Inflammatory macrophage treated with lipopolysaccharide for 4 hours (primary cell): ENCODE measurements at regions not wholly inside any gene's neighbourhood (a gene's known extent, or its start where the extent isn't known, plus 50 kb on each side); places are given as distances from the start of the nearest gene placed in this dataset.

Experiments
- DNase-seq: peaks from one replicate; pipeline ENCODE4 v3.0.0-alpha.2; 2020

DNA sequence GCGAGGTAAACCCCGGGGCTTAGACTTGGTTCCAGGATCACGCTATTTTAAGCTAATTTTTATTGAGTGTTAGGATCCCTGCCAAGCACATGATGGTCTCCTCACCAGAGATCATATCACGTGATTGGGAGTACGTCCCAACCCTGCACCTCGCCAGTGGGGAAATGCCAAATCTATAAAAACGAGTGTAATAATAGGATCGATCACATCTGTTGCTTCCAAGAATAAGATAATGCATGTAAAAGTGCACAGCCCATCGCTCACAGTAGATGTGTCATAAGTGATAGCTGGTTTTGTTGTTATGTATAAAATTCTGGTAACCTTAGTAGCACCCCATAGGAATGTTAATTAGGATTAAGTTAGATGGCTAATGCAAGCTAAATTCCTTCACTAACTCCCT, 581.0 kb upstream of the TMEM132C start:
- no peak for DNase-seq

DNA sequence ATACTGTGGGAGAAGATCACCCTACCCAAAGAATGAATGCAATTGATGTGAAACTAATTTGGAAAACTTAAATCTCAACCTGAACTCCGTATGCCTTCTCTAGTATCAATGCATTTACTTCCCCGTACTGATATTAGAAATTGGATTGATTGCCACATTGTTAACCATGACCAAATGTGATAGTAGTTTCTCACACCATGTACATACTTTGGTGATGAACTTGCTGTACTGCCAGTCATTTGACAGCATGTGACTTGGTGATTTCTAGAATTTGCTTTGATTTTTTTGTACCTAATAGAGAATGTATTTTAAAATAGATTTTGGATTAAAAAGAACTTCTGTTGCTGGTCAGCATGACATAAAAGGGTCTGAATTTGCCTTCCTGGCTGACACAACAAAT, 579.8 kb upstream of the TMEM132C start:
- DNase-seq = no peak

DNA sequence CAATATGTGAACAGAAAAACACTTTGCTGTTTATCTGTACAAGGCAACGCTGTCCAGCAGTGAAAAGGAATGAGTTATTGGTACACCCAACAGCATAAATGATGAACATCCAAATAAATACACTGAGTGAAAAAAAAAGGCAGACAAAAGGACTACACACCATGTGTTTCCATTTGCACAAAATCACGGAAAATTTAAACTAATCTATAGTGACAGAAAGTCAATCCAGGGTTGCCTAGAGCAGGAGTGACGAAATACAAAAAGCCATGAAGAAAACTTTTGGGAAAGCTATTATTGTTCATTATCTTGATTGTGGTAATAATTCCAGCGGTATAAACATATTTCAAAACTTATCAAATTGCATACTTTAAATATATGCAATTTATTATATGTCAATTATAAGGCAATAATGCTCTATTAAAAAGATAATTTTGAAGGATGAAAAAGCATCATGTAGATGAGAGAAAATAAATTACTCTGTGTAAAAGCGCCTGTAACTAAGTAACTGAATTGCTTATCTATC, 578.0 kb upstream of the TMEM132C start:
- DNase-seq = no peak

- no peak for DNase-seq
Measured at GRCh38 chr12:127690161-127690560, 576.8 kb upstream of the TMEM132C start.

- DNase-seq = no peak
Measured at GRCh38 chr12:127696963-127697362, 570.0 kb upstream of the TMEM132C start.

- DNase-seq = no peak
Measured at GRCh38 chr12:127703026-127703425, 563.9 kb upstream of the TMEM132C start.

- DNase-seq = no peak
Measured at GRCh38 chr12:127711108-127711507, 555.9 kb upstream of the TMEM132C start.

GRCh38 chr12:127712561-127712960, 554.4 kb upstream of the TMEM132C start:
- DNase-seq = no peak

- DNase-seq = no peak
Measured at GRCh38 chr12:127716166-127716565, 550.8 kb upstream of the TMEM132C start.

DNA sequence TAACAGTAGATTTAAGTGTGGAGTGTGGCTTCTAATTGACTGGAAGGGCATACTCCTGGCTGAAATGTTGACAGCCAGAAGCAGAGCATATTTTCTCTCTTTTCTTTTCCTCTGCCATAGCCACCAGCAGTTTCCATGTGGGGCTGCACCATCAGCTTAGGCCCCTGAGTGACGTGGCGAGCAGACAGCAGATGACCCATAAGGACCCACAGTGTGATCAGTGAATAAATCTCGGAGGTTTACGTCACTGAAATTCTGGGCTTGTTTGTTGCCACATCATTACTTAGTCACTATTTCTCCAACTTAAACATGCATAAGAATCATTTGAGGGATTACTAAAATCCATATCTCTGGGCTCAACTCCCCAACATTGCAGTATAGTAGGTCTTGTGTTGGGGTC, 549.7 kb upstream of the TMEM132C start:
- DNase-seq = no peak

DNA sequence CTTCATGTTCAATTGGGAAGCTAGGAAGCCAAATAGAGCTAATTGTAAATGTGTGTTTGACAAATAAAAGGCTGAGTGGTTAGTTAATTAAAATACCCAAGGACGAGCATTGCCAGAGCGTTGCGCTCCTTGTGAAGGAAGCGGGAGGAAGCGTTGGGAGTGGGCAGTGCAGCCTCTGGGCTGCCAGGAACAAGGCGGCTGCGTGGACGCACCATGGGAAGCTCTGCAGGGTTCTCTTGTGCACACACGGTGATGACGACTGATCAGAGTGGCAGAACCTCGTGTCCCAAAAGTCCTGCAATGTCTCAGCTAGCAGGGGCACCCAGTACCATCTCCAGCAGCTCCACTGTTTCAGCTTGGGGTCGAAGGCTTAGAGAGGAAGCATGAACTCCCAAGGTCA, 546.6 kb upstream of the TMEM132C start:
- no peak for DNase-seq

- DNase-seq = no peak
Measured at GRCh38 chr12:127722611-127723010, 544.4 kb upstream of the TMEM132C start.

GRCh38 chr12:127723251-127723650, 543.7 kb upstream of the TMEM132C start:
- no peak for DNase-seq

DNA sequence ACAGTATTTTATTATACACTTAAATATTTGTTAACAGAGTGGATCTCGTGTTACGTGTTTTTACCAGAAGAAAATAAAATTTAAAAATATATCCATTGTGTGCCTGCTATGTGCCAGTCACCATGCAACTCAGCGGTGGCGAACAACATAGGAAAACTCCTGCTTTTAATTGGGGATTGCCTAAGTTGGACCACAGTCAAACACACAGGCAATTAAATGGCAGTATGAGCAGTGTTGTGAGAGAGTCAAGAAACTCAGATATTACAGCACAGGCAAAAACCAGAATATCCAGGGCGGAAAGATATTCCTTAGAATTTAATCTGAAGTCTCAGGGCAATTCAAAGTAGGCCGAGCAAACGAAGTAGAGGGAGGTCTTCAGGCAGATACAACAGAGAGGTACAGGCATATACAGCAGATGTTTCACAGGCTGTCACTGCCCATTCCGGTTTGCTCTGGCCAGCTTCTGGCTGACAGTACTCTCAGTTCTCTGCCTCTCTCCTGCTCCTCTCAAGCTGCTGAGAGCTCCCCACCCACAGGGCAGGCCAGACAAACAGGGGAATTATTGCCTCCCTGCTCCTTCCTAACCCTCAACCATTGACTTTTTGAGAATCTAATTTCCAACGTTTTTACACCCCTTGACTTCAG, 540.2 kb upstream of the TMEM132C start:
- no peak for DNase-seq

- DNase-seq = no peak
Measured at GRCh38 chr12:127728285-127728684, 538.7 kb upstream of the TMEM132C start.

- DNase-seq = no peak
Measured at GRCh38 chr12:127728729-127729128, 538.2 kb upstream of the TMEM132C start.

DNA sequence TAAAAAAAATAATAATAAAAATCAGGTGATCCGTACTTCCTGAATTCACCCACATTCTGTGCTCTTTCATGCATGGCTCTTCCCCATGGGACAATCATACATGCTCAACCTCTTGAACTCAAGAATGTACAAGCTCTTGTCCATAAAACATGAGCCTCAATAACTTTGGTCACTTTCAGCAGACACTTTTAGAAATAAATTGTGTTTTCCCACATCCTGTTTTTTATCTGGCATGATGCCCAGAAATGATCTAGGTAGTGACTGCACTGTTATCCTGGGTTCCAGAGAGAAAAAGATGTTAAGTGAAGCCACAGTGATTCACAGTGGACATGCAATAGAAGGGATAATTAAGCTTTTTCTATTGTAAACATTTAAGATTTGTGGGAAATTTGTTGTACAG, 537.6 kb upstream of the TMEM132C start:
- DNase-seq = no peak

- no peak for DNase-seq
Measured at GRCh38 chr12:127731657-127732056, 535.3 kb upstream of the TMEM132C start.

GRCh38 chr12:127742231-127742630, 524.7 kb upstream of the TMEM132C start:
- no peak for DNase-seq

DNA sequence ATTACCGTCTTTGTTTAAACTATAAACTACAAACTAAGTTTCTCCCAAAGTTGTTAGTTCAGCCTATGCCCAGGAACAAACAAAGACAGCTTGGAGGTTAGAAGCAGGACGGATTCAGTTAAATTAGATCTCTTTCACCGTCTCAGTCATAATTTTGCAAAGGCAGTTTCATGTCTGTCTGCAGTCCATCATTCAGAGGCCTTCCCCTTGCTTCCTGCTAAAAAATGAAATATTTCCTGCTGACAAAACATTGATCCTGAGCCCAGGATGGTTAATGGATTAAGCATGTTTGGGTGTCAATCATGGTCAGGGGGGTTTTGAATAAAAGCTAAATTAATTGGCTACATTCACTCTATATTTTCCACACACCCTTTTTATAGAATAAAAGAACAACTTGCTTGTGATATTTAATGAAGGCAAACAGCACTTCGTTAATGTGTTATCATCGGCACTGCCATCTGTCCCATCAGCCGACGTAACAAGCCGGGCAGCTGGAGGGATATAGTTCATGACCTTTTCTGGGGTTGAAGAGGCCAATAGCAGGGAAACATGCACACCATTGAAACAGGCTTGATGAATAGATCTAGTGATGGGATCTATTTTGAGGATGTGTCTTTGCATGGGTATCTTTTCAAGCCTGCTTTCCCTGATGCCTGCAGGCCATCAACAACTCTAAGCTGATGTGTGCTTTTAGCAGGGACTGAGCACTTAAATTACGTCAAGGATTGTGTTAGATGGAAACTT, 521.3 kb upstream of the TMEM132C start:
- DNase-seq = no peak

- DNase-seq = no peak
Measured at GRCh38 chr12:127749416-127749815, 517.6 kb upstream of the TMEM132C start.

DNA sequence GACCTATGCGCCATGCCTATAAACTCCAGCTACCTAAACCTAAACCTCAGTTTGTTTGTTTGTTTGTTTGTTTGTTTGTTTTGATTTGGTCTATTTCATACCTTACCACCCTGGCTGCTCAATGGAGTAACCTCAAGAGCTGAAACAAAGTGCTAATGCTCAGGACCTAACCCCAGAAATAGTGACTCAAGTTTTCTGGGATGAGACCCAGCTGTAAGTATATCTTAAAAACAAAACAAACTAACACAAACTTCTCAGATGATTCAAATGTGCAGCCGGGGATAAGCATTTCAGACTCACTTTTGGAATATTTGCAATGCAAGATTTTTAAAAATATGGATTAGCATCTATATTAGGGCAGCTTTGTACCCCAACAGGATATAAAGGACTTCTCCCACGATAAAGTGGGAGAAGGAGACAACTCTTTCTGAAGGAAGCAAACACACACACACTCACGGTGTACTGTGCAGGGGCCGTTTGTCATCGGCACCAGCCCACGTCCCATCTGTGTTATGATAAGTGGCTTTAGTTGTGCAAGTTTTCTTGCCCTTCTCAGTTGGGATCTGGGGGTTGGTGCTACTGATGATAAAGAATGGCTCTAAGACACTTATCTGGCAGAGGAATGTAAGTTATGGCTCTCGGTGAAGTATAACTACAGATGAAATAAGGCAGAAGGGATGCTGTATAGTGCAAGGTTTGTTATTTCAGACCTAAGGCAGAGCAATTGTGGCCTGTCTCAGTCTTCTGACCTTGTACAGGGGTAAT, 516.7 kb upstream of the TMEM132C start:
- DNase-seq = no peak

GRCh38 chr12:127752802-127753201, 514.2 kb upstream of the TMEM132C start:
- no peak for DNase-seq

- DNase-seq = no peak
Measured at GRCh38 chr12:127760357-127760756, 506.6 kb upstream of the TMEM132C start.
